ENCODE measurements at regions not wholly inside any gene's neighbourhood (a gene's known extent, or its start where the extent isn't known, plus 50 kb on each side); places are given as distances from the start of the nearest gene placed in this dataset.

- TF ChIP-seq, protein P1, sequence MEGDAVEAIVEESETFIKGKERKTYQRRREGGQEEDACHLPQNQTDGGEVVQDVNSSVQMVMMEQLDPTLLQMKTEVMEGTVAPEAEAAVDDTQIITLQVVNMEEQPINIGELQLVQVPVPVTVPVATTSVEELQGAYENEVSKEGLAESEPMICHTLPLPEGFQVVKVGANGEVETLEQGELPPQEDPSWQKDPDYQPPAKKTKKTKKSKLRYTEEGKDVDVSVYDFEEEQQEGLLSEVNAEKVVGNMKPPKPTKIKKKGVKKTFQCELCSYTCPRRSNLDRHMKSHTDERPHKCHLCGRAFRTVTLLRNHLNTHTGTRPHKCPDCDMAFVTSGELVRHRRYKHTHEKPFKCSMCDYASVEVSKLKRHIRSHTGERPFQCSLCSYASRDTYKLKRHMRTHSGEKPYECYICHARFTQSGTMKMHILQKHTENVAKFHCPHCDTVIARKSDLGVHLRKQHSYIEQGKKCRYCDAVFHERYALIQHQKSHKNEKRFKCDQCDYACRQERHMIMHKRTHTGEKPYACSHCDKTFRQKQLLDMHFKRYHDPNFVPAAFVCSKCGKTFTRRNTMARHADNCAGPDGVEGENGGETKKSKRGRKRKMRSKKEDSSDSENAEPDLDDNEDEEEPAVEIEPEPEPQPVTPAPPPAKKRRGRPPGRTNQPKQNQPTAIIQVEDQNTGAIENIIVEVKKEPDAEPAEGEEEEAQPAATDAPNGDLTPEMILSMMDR (IDR thresholded peaks at IDR 0.05): no peak
- TF ChIP-seq JUNB (IDR thresholded peaks at IDR 0.05) (no peak), MYC (IDR thresholded peaks at IDR 0.05; ENCODE audit: borderline replicate concordance, low read length) (no peak), ZFP36 (IDR thresholded peaks at IDR 0.05; ENCODE audit: borderline replicate concordance, partially characterized antibody) (no peak), MAFK (IDR thresholded peaks at IDR 0.05; ENCODE audit: partially characterized antibody) (no peak), POLR2A (IDR thresholded peaks at IDR 0.05; ENCODE audit: low read length) (no peak), CEBPB (IDR thresholded peaks at IDR 0.05) (no peak), NFE2L2 (conservative IDR thresholded peaks at IDR 0.05; ENCODE audit: low read length) (no peak), SMC3 (IDR thresholded peaks at IDR 0.05) (no peak), RFX5 (IDR thresholded peaks at IDR 0.05) (no peak), REST (IDR thresholded peaks at IDR 0.05) (no peak), EP300 (IDR thresholded peaks at IDR 0.05) (no peak)
- TF ChIP-seq, protein P2, sequence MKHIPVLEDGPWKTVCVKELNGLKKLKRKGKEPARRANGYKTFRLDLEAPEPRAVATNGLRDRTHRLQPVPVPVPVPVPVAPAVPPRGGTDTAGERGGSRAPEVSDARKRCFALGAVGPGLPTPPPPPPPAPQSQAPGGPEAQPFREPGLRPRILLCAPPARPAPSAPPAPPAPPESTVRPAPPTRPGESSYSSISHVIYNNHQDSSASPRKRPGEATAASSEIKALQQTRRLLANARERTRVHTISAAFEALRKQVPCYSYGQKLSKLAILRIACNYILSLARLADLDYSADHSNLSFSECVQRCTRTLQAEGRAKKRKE (CRISPR knock-in tag; IDR thresholded peaks at IDR 0.05; ENCODE audit: low read depth): no peak
- TF ChIP-seq, protein P3, sequence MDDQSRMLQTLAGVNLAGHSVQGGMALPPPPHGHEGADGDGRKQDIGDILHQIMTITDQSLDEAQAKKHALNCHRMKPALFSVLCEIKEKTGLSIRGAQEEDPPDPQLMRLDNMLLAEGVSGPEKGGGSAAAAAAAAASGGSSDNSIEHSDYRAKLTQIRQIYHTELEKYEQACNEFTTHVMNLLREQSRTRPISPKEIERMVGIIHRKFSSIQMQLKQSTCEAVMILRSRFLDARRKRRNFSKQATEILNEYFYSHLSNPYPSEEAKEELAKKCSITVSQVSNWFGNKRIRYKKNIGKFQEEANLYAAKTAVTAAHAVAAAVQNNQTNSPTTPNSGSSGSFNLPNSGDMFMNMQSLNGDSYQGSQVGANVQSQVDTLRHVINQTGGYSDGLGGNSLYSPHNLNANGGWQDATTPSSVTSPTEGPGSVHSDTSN (IDR thresholded peaks at IDR 0.05): no peak
Measured at GRCh38 chr5:91232523-91232922, 150.6 kb downstream of the ARRDC3 start.
